K562 (cell line): ENCODE measurements at regions not wholly inside any gene's neighbourhood (a gene's known extent, or its start where the extent isn't known, plus 50 kb on each side); places are given as distances from the start of the nearest gene placed in this dataset.

Source experiments
- ATF1 ChIP-seq, 2 experiments: fragments of 450-650 bp in 1 of 2; IDR thresholded peaks; 2 replicates each; pipeline ENCODE4 v1.6.1; 2016; ENCODE audit warnings: missing compliant biosample characterization in 1 of 2, missing genetic modification characterization in 1 of 2
- ATF6 ChIP-seq: sonication (generic); formaldehyde crosslinking; IDR thresholded peaks from 2 replicates; pipeline ENCODE4 v1.4.0; 2020; ENCODE audit warnings: mild to moderate bottlenecking, missing genetic modification reagents
- BHLHE40 ChIP-seq: IDR thresholded peaks from 2 replicates; pipeline ENCODE4 v1.6.1; 2011; ENCODE audit warnings: low read length, improper control_type of control experiment
- CEBPG ChIP-seq, 3 experiments: fragments of 200-800 bp in 1 of 3; sonication (Bioruptor generic) in 1 of 3; sonication (generic) in 1 of 3; formaldehyde crosslinking in 1 of 3; IDR thresholded peaks in 2 of 3; conservative IDR thresholded peaks in 1 of 3; 2 replicates each; pipeline versions ENCODE4 v1.6.1 to v1.8.0; 2016 to 2022; ENCODE audit warnings: missing compliant biosample characterization in 2 of 3, missing genetic modification characterization in 2 of 3, mild to moderate bottlenecking in 1 of 3, missing genetic modification reagents in 1 of 3
- LARP7 ChIP-seq: fragments of 450-650 bp; IDR thresholded peaks from 2 replicates; pipeline ENCODE4 v1.6.1; 2016
- MLLT1 ChIP-seq, 2 experiments: fragments of 450-650 bp; IDR thresholded peaks; 2 replicates each; pipeline ENCODE4 v1.6.1; 2016
- MTF1 ChIP-seq: fragments of 250-450 bp; sonication (Bioruptor Pico); IDR thresholded peaks from 2 replicates; pipeline ENCODE4 v1.9.0; 2021; ENCODE audit warnings: moderate library complexity, mild to moderate bottlenecking, inconsistent platforms, borderline replicate concordance
- PCBP2 ChIP-seq: fragments of 200-400 bp; formaldehyde crosslinking; IDR thresholded peaks from 2 replicates; pipeline ENCODE4 v1.6.1; 2018; ENCODE audit warnings: low read length, low read depth, mild to moderate bottlenecking, moderate library complexity; ENCODE audit not compliant: poor library complexity, severe bottlenecking
- PHB2 ChIP-seq: fragments of 450-650 bp; IDR thresholded peaks from 2 replicates; pipeline ENCODE4 v1.6.1; 2017; ENCODE audit warnings: low read depth
- RFX7 ChIP-seq: fragments of 250-450 bp; sonication (Bioruptor Pico); IDR thresholded peaks from 2 replicates; pipeline ENCODE4 v1.5.1; 2021; ENCODE audit warnings: mild to moderate bottlenecking
- SAP30 ChIP-seq: fragments of 200-600 bp; sonication (generic); IDR thresholded peaks from 2 replicates; pipeline ENCODE4 v1.6.1; 2012; ENCODE audit warnings: borderline replicate concordance, low read depth, mild to moderate bottlenecking, moderate library complexity, low read length, control low read depth, inconsistent platforms; ENCODE audit not compliant: insufficient read depth, poor library complexity, severe bottlenecking
- SMAD1 ChIP-seq: fragments of 150-350 bp; IDR thresholded peaks from 2 replicates; pipeline ENCODE4 v1.6.1; 2014; ENCODE audit warnings: low read length, low read depth; ENCODE audit not compliant: partially characterized antibody
- SP1 ChIP-seq: sonication (generic); formaldehyde crosslinking; IDR thresholded peaks from 2 replicates; pipeline ENCODE4 v1.8.1; 2022; ENCODE audit warnings: mild to moderate bottlenecking, missing genetic modification reagents
- THRAP3 ChIP-seq: fragments of 450-650 bp; IDR thresholded peaks from 2 replicates; pipeline ENCODE4 v1.6.1; 2016; ENCODE audit warnings: mild to moderate bottlenecking, inconsistent platforms, borderline replicate concordance
- ZBTB2 ChIP-seq: fragments of 450-650 bp; IDR thresholded peaks from 2 replicates; pipeline ENCODE4 v1.6.1; 2016; ENCODE audit warnings: antibody characterized with exemption
- ZBTB8A ChIP-seq: fragments of 450-650 bp; IDR thresholded peaks from 2 replicates; pipeline ENCODE4 v1.6.1; 2018; ENCODE audit warnings: mild to moderate bottlenecking, moderate library complexity; ENCODE audit not compliant: partially characterized antibody
- ZNF324 ChIP-seq: fragments of 250-450 bp; sonication (Bioruptor Pico); IDR thresholded peaks from 2 replicates; pipeline ENCODE4 v1.4.0; 2020; ENCODE audit warnings: mild to moderate bottlenecking
- ZNF592 ChIP-seq: fragments of 450-650 bp; IDR thresholded peaks from 2 replicates; pipeline ENCODE4 v1.6.1; 2017; ENCODE audit warnings: antibody characterized with exemption, mild to moderate bottlenecking

- TF ChIP-seq SAP30 (no peak), MTF1 (CRISPR knock-in tag) (no peak), RFX7 (CRISPR knock-in tag) (no peak), ZNF592 (no peak), ZBTB8A (no peak), BHLHE40 (peak; percentile 59), ATF6 (CRISPR knock-in tag) (no peak), PHB2 (no peak), ATF1 (CRISPR knock-in tag; IDR thresholded peaks at IDR 0.05) (no peak), ATF1 (tag; IDR thresholded peaks at IDR 0.05) (peak; percentile 77), MLLT1 (IDR thresholded peaks at IDR 0.05) (no peak), SP1 (CRISPR knock-in tag) (no peak), THRAP3 (no peak), LARP7 (no peak), ZBTB2 (peak; percentile 78; the same call in 1 of the 2 replicates), PCBP2 (no peak), ZNF324 (CRISPR knock-in tag) (no peak), CEBPG (CRISPR knock-in tag; IDR thresholded peaks at IDR 0.05) (no peak), CEBPG (tag; conservative IDR thresholded peaks at IDR 0.05 in 1 of 2, IDR thresholded peaks at IDR 0.05 in 1 of 2) (no peak), SMAD1 (peak; percentile 37)
These were observed 269.6 kb downstream of the RPS24 start (continued) for GRCh38 chr10:78302989-78303854.
